ENCODE measurements at regions not wholly inside any gene's neighbourhood (a gene's known extent, or its start where the extent isn't known, plus 50 kb on each side); places are given as distances from the start of the nearest gene placed in this dataset.

DNA sequence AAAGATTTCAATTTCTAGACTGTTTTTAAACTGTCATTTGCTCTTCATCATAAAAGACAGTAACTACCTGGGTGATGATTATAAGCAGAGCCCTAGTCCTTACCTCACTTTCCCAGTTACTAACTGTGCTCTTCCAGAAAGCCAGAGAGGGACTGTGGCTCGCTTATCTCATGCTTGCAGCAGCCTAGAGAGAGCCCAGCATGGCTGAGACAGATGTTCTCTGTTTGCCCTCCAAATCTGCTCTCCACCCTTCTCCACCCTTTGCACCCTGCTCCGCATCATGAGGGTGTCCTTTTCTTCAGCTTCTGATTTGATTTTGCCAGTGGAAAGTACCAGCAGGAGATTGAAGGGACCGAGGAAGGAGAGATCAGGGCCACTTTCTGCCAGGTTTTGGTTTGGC, 61.2 kb upstream of the SELENOP start:
- TF ChIP-seq CTCF (IDR thresholded peaks at IDR 0.05; ENCODE audit: low read depth, low read length, poor library complexity, severe bottlenecking) (no peak), EZH2phosphoT487 (IDR thresholded peaks at IDR 0.05; ENCODE audit: borderline replicate concordance, low read length) (no peak)

Measured in DOHH2 (cell line).